ENCODE measurements at regions not wholly inside any gene's neighbourhood (a gene's known extent, or its start where the extent isn't known, plus 50 kb on each side); places are given as distances from the start of the nearest gene placed in this dataset.

GRCh38 chr15:31483986-31484951 is 157.6 kb downstream of the KLF13 start:
- Histone ChIP-seq H3K4me3 (ENCODE audit: low read depth, low read length) (no peak overlapping the region), H3K27me3 (ENCODE audit: control insufficient read depth, insufficient read depth, low read length) (peaks cover 28% of the 10 kb centered on the region), H3K9me3 (ENCODE audit: control insufficient read depth, insufficient read depth, low read length) (peaks cover 16% of the 10 kb centered on the region), H3K27ac (ENCODE audit: low read depth, low read length) (no peak overlapping the region)
- no peak for TF ChIP-seq CTCF (IDR thresholded peaks at IDR 0.05; ENCODE audit: low read depth, low read length)
- ChIA-PET CTCF (no interaction called here), POLR2A (no interaction called here)
- no peak for DNase-seq (ENCODE audit: low read depth, low spot score)

- H3K27ac ChIP-seq (ENCODE audit: low read depth, low read length) = no peak overlapping the region
- ChIA-PET POLR2A (no interaction called here), CTCF (no interaction called here)
These were observed 158.4 kb downstream of the KLF13 start for GRCh38 chr15:31484986-31485385.

GRCh38 chr15:31485431-31485830 is 158.8 kb downstream of the KLF13 start:
- no peak for DNase-seq (ENCODE audit: low read depth, low spot score)
- Histone ChIP-seq H3K4me3 (ENCODE audit: low read depth, low read length) (no peak overlapping the region), H3K27me3 (ENCODE audit: control insufficient read depth, insufficient read depth, low read length) (peaks cover 25% of the 10 kb centered on the region), H3K9me3 (ENCODE audit: control insufficient read depth, insufficient read depth, low read length) (peaks cover 16% of the 10 kb centered on the region), H3K27ac (ENCODE audit: low read depth, low read length) (no peak overlapping the region)
- ChIA-PET CTCF (no interaction called here), POLR2A (no interaction called here)
- no peak for TF ChIP-seq CTCF (IDR thresholded peaks at IDR 0.05; ENCODE audit: low read depth, low read length)

More at GRCh38 chr15:31484986-31485385, 158.4 kb downstream of the KLF13 start:
- DNase-seq (ENCODE audit: low read depth, low spot score) = no peak
- H3K9me3 ChIP-seq (ENCODE audit: control insufficient read depth, insufficient read depth, low read length) = peaks cover 16% of the 10 kb centered on the region
- peaks cover 26% of the 10 kb centered on the region for H3K27me3 ChIP-seq (ENCODE audit: control insufficient read depth, insufficient read depth, low read length)
- no peak for TF ChIP-seq CTCF (IDR thresholded peaks at IDR 0.05; ENCODE audit: low read depth, low read length)
- H3K4me3 ChIP-seq (ENCODE audit: low read depth, low read length) = no peak overlapping the region

- ChIA-PET POLR2A (no interaction called here), CTCF (interaction anchor here (5.7 kb wide), 1 partner anchor 274 kb away, joined by 60 read pairs; no protein-coding TSS in a partner anchor)
- Histone ChIP-seq H3K27me3 (ENCODE audit: control insufficient read depth, insufficient read depth, low read length) (peaks cover 21% of the 10 kb centered on the region), H3K9me3 (ENCODE audit: control insufficient read depth, insufficient read depth, low read length) (peaks cover 16% of the 10 kb centered on the region), H3K4me3 (ENCODE audit: low read depth, low read length) (no peak overlapping the region), H3K27ac (ENCODE audit: low read depth, low read length) (no peak overlapping the region)
- DNase-seq (ENCODE audit: low read depth, low spot score) = no peak
- no peak for TF ChIP-seq CTCF (IDR thresholded peaks at IDR 0.05; ENCODE audit: low read depth, low read length)
These were observed 159.4 kb downstream of the KLF13 start for GRCh38 chr15:31485911-31486461.

- ChIA-PET POLR2A (no interaction called here), CTCF (interaction anchor here (1.5 to 5.7 kb wide), 5 partner anchors 14 to 274 kb away, joined by 3 to 89 read pairs (median 60); no protein-coding TSS in a partner anchor)
- Histone ChIP-seq H3K9me3 (ENCODE audit: control insufficient read depth, insufficient read depth, low read length) (peaks cover 16% of the 10 kb centered on the region), H3K27me3 (ENCODE audit: control insufficient read depth, insufficient read depth, low read length) (peaks cover 21% of the 10 kb centered on the region), H3K27ac (ENCODE audit: low read depth, low read length) (no peak overlapping the region), H3K4me3 (ENCODE audit: low read depth, low read length) (no peak overlapping the region)
- no peak for TF ChIP-seq CTCF (IDR thresholded peaks at IDR 0.05; ENCODE audit: low read depth, low read length)
- DNase-seq (ENCODE audit: low read depth, low spot score) = no peak
These were observed 159.9 kb downstream of the KLF13 start for GRCh38 chr15:31486506-31486905.
